Stimulated activated CD4-positive, alpha-beta T cell treated with anti-CD3 and anti-CD28 coated beads, Interleukin-15, amount 100 ng/mL, for 24 hours (primary cell): ENCODE measurements at regions not wholly inside any gene's neighbourhood (a gene's known extent, or its start where the extent isn't known, plus 50 kb on each side); places are given as distances from the start of the nearest gene placed in this dataset.

Experiments
- DNase-seq: peaks from one replicate; pipeline ENCODE4 v3.0.0-alpha.2; 2020

- DNase-seq, result no peak
Observed at GRCh38 chr2:237251986-237252385, 162.0 kb downstream of the COL6A3 start.

- no peak for DNase-seq
Observed at GRCh38 chr2:237253046-237253702, 160.8 kb downstream of the COL6A3 start.

GRCh38 chr2:237254369-237254861 lies 159.5 kb downstream of the COL6A3 start:
- no peak for DNase-seq

- DNase-seq, result no peak
Observed at GRCh38 chr2:237254911-237255578, 158.9 kb downstream of the COL6A3 start.

- no peak for DNase-seq
Observed at GRCh38 chr2:237256887-237257286, 157.1 kb downstream of the COL6A3 start.

GRCh38 chr2:237257471-237257951 lies 156.5 kb downstream of the COL6A3 start:
- no peak for DNase-seq

DNA sequence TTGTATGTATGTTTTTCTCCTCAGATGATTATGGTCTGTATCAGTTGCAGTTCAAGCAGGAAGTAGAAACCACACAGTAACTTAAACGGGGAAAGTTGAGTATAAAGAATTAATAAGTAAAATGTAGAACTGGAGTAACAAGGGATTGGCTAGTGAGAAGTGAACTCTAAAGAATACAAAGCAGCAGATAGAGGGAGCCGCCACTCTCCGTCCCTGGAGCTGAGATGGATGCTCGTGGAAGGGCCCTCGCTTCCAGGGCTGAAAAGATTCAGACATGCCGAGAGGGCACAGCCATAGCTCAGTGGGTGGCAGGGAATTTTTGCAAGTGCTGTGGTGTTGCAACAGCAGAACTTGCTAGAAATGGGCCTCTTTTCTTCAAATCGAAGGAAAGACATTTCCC lies 155.8 kb downstream of the COL6A3 start:
- no peak for DNase-seq

DNA sequence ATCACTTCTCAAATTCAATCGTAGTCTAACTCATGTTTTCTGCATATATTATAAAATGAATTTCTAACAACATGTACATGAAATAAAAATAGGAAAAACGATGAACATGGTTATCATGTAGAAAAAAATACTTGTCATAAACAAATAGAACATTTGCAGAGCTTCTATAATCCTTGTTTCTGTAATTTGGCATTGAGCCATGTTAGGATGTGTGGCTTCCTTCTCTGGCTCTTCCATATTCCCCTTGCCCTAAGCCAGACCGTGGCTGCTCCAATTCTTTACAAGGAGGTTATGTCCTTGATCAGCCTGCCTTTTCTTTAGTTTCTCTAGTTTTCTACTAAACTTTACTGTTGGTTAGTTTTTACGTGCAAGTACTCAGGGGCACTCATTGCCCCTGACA lies 155.3 kb downstream of the COL6A3 start:
- DNase-seq, result no peak

- DNase-seq, result no peak
Observed at GRCh38 chr2:237259201-237259600, 154.8 kb downstream of the COL6A3 start.

DNA sequence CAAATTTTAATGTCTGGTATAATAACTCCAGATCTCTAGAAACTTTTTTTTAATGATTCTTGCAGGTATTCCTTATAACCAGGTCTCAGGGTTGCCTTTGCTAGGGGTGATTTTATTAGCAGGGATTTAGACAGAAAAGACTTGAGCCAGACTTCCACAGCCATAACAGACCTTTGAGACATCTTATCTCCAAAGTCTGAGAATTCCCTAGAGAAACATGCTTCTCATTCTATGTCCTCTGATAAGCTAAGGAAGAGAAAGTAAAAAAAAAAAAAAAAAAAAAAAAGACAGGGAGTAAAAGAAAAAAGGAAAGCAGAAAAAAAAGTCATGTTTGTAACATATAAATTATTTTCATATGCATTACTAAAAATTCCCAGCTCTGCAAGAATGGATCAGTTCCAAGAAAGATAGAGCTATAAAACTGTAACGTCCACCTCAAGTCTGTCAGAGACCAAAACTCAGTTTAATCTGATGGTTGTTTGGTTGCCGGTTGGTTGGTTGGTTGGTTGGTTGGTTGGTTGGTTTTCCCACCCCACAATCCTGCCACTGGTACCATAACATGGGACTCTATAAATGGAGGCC lies 153.8 kb downstream of the COL6A3 start:
- no peak for DNase-seq

DNA sequence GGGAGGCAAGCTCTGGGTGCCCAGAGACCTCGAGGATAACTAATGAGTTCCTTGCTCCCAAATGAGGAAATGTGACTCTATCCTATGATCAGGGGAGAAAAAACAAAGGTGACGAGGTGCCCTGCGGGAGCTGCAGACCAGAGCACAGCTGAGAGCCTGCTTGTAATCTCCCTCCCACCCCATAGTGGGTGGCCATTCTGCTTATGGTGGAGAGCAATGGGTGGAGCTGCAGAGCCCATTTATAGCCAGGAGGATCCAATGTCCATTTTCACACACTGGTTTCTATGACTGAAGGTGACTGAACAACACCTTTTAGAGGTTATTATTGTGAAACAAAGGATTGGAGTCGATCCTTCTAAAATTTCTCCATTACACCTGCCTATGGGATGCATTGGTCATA lies 153.3 kb downstream of the COL6A3 start:
- no peak for DNase-seq

DNA sequence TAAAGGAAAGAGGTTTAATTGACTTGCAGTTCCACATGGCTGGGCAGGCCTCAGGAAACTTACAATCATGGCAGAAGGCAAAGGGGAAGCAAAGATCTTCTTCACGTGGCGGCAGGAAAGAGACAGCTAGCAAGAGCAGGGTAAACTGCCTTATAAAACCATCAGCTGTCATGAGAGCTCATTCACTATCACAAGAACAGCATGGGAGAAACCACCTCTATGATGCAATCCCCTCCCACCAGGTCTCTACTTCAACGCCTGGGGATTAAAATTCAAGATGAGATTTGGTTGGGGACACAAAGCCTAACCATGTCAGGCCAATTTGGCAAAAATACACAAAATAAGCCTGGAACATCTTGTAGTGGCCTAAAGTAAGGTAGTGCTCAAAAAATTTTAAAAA lies 152.6 kb downstream of the COL6A3 start:
- DNase-seq, result no peak

DNA sequence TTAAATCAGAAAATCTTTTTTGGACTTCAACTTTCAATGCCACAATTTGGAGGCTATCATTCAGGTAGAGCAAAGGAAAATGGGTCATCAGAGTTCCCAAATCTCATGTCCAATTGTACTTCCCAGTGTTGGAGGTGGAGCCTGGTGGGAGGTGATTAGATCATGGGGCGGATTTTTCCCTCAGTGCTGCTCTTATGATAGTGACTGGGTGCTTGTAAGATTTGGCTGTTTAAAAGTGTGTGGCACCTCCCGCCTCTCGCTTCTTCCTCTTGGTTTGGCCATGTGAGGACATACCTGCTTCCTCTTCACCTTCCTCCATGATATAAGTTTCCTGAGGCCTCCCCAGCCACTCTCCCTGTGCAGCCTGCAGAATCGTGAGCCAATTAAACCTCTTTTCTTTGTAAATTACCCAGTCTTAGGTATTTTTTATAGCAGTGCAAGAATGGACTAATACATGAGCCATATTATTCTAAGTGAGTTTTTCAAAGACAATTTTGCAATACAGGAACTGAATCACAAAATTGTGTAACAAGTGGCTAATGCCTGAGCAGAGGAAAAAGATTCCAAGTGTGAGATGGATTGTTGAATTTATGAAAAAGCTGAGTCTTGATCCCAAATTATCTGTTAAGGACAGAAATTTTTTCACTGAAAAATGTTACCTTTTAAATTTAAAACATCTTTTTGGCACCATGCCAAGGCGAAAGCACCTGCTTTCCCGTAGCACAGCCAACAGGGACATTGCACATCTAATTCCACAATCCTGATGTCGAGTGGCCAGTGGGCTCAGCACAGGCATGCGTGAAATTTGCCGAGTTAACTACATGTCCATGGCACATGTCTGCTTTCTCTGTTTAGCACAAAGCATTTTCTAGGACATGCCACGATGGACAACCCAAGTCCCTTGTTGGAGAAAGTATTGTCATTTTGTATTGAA lies 150.9 kb downstream of the COL6A3 start:
- DNase-seq, result no peak

GRCh38 chr2:237264480-237265219 lies 149.3 kb downstream of the COL6A3 start:
- DNase-seq, result no peak

- DNase-seq, result no peak
Observed at GRCh38 chr2:237268004-237268708, 145.8 kb downstream of the COL6A3 start.

- no peak for DNase-seq
Observed at GRCh38 chr2:237269138-237269875, 144.7 kb downstream of the COL6A3 start.

- DNase-seq, result no peak
Observed at GRCh38 chr2:237270520-237270919, 143.4 kb downstream of the COL6A3 start.

GRCh38 chr2:237271698-237272652 lies 142.0 kb downstream of the COL6A3 start:
- no peak for DNase-seq
